HG02885 (cell line): ENCODE measurements at regions not wholly inside any gene's neighbourhood (a gene's known extent, or its start where the extent isn't known, plus 50 kb on each side); places are given as distances from the start of the nearest gene placed in this dataset.
"Not testable (repeated sequence)": the region's sequence is repeated elsewhere in the genome, so short reads cannot be mapped to it uniquely, and the experiment has no call there.

ENCODE experiments used
- ATAC-seq: cut with Tn5 transposase; IDR thresholded peaks from one replicate; pipeline ENCODE4 v1.9.1; 2021; ENCODE audit warnings: mild to moderate bottlenecking; ENCODE audit not compliant: unreplicated experiment, poor library complexity

DNA sequence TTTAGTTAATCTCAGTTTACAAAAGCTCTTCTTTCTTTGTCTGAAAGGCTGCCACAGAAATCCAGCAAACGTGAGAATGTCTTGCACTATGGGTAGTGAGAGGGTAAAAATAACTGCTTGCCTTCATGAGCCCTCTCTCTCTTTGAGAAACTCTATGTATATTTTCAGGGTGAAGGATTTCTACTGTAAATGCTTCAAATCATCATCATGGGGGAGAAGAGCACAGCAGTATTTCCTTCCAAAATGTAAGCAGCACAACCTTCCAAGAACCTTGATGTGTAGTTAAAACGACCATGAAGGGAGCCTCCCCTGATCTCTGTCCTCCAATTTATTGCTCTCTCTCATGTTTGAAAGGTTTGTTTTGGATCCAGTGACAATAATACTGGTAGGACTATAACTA is 141.3 kb upstream of the CENPW start:
- no peak for ATAC-seq

DNA sequence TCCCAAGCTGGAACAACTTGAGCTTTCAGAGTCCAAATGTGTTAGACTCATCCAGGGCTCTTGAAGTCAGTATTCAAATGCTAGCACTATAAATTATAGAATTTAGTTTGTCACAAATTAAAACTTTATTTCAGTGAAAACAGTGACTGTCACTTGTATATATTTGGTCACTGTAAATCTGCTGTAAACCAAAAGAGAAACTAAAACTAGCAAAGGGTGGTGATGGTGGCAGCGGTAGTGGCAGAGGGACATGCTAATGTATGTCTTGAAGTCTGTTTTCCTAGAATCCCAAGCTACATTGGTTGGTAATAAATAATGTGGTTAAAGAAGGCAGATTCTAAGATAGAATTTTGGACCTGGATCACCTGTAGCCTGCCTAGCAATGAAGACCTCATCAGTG is 140.4 kb upstream of the CENPW start:
- ATAC-seq, result no peak

DNA sequence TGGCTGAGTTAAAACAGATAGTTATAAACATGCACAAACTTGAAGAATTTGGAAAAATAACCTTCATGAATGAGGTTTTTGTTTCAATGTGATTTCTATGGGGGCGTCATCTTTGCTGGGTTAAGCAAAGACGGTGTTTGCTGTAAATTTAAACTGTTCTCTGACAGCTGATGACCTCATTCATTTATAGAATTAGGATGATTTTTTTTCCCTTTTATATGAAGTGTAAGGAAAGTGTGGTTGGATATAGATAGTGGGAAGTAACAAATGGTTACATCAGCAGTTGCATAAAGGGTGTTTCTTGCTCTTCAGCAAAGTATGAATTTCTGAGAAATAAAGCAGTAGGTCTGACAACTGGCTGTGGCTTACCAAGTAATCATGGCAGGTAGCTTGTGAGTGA is 137.2 kb upstream of the CENPW start:
- ATAC-seq, result no peak

- ATAC-seq, result no peak
Observed at GRCh38 chr6:126204126-126204525, 135.8 kb upstream of the CENPW start.

- no peak for ATAC-seq
Observed at GRCh38 chr6:126204598-126204997, 135.3 kb upstream of the CENPW start.

GRCh38 chr6:126206504-126207246 is 133.2 kb upstream of the CENPW start:
- ATAC-seq, result no peak

GRCh38 chr6:126210398-126211075 is 129.4 kb upstream of the CENPW start:
- ATAC-seq, result no peak

GRCh38 chr6:126217497-126217896 is 122.4 kb upstream of the CENPW start:
- ATAC-seq, result no peak

- ATAC-seq, result not testable (repeated sequence)
Observed at GRCh38 chr6:126220901-126221300, 119.0 kb upstream of the CENPW start.

DNA sequence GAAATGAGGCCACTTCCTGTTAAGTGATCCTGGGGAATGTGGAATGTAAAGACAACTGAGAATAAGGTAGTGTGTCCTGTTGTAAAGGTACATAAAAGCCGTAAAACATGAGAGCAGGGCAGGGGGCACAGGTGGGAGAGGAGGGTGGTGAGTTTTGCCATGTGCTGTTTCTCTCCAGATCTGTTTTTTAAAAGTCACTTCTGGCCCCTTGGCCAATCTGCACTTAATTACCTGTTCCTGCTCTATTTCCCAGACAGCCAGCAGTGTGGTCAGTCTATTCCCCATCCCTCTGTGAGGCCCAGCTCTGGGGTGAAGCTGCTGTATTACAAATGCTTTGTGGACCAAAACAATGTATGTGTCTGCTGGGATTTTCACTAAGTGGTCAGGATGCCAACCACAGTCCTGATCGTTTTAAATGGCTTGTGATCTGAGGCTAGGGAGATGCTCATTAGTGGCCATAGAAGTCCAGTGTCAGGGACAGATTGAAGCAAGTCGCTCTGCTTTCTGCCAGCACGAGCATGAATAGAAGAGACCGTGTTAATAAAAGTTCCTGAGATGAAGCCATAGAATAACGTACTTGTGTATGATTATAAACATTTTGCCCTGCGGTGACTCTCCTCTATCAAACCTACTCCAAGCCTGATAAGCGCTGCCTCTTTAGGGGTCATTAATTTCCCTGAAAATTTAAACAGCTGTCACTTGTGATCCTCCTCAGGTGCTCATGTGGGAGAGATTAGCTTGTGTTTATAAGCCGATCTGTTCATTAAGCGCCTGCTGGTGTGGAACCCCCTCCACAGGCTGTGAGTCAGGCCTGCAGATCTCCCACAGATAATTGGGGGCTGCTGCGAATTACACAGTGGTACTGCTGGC is 111.8 kb upstream of the CENPW start:
- no peak for ATAC-seq

DNA sequence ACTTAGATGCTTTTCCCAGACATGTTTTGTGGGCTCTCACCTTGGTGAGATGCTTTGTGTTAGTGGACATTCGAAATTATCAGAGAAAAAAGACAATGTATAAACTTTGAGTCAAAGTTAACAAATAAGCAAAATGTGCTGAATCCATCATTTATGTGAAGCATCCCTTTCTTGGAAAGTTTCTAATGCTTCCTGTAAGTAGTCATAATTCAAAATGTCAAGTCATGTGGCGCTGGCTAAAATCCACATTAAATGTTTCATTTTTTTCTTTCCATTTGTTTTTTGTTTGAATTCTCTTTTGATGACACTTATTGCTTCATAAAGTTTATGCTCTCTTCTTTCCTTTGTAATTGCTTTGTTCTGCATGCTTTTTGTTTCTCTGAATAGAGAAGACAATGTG is 107.2 kb upstream of the CENPW start:
- ATAC-seq, result no peak

GRCh38 chr6:126233192-126233591 is 106.7 kb upstream of the CENPW start:
- ATAC-seq, result no peak

- ATAC-seq, result no peak
Observed at GRCh38 chr6:126235363-126235762, 104.6 kb upstream of the CENPW start.

- no peak for ATAC-seq
Observed at GRCh38 chr6:126245077-126245476, 94.8 kb upstream of the CENPW start.

GRCh38 chr6:126252154-126252553 is 87.8 kb upstream of the CENPW start:
- no peak for ATAC-seq

- no peak for ATAC-seq
Observed at GRCh38 chr6:126253431-126253830, 86.5 kb upstream of the CENPW start.

GRCh38 chr6:126258150-126258549 is 81.8 kb upstream of the CENPW start:
- no peak for ATAC-seq

- no peak for ATAC-seq
Observed at GRCh38 chr6:126261792-126262421, 78.0 kb upstream of the CENPW start.

DNA sequence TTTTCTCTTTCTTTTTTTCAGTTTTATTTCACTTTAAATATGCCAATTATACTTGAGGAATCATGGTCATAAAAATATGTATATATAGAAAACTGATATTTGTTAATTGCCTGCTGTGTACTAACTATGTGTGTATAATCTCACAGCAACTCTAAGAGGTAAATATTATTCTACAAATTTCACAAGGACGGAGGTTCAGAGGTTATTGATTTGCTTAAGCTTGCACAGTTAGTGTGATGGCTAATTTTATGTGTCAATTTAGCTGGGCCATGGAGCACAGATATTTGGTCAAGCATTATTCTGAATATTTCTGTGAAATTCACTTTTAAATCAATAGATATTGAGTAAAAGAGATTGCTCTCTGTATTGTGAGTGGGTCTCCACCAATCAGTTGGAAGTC is 75.7 kb upstream of the CENPW start:
- no peak for ATAC-seq

DNA sequence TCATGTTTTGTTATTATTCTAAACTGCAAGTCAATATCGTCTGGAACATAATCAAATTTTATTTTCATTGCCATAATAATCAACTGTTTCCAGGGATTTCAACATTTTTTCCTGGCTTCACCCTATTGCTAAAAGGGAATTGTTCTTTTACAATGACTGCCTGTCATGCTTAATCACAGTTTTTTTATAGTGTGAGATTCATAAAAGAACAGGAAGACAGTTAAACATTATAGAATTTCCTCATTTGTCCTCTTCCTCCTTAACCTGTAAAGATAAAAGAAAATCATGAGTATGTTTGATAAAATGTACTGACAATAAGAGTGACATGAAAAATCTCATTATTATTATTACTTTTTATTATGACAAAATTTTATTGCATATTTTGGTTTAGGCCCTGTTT is 73.3 kb upstream of the CENPW start:
- no peak for ATAC-seq

DNA sequence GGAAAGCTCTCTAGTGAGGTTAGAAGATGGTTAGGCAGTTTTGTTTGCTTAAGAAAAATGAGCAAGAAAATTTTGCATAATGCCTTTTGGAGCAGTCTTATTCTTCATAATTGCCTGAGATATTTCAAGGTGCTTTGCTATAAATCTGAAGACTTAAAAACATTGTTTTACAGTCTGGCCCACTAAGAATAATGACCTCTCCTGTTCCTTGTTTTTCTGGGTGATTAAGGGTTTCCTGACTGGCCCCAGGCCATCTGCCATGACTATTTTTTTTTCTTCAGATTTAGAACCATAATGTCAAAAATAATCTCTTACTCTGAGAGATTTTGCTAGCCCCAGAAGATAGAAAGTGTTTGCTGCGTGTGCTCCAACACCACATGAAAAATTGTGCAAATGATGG is 72.3 kb upstream of the CENPW start:
- peak; percentile 11 for ATAC-seq
